ENCODE measurements at regions not wholly inside any gene's neighbourhood (a gene's known extent, or its start where the extent isn't known, plus 50 kb on each side); places are given as distances from the start of the nearest gene placed in this dataset.
"Not testable (repeated sequence)": the region's sequence is repeated elsewhere in the genome, so short reads cannot be mapped to it uniquely, and the experiment has no call there.

- TF ChIP-seq POLR2AphosphoS5 (IDR thresholded peaks at IDR 0.05; ENCODE audit: low read depth), result no peak
- TF ChIP-seq GABPA (IDR thresholded peaks at IDR 0.05; ENCODE audit: low read depth), result no peak
- TF ChIP-seq, protein P1, sequence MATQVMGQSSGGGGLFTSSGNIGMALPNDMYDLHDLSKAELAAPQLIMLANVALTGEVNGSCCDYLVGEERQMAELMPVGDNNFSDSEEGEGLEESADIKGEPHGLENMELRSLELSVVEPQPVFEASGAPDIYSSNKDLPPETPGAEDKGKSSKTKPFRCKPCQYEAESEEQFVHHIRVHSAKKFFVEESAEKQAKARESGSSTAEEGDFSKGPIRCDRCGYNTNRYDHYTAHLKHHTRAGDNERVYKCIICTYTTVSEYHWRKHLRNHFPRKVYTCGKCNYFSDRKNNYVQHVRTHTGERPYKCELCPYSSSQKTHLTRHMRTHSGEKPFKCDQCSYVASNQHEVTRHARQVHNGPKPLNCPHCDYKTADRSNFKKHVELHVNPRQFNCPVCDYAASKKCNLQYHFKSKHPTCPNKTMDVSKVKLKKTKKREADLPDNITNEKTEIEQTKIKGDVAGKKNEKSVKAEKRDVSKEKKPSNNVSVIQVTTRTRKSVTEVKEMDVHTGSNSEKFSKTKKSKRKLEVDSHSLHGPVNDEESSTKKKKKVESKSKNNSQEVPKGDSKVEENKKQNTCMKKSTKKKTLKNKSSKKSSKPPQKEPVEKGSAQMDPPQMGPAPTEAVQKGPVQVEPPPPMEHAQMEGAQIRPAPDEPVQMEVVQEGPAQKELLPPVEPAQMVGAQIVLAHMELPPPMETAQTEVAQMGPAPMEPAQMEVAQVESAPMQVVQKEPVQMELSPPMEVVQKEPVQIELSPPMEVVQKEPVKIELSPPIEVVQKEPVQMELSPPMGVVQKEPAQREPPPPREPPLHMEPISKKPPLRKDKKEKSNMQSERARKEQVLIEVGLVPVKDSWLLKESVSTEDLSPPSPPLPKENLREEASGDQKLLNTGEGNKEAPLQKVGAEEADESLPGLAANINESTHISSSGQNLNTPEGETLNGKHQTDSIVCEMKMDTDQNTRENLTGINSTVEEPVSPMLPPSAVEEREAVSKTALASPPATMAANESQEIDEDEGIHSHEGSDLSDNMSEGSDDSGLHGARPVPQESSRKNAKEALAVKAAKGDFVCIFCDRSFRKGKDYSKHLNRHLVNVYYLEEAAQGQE (IDR thresholded peaks at IDR 0.05; ENCODE audit: insufficient replicate concordance, low read depth), result no peak
- TF ChIP-seq SPI1 (IDR thresholded peaks at IDR 0.05; ENCODE audit: borderline replicate concordance, low read depth), result no peak
- TF ChIP-seq, protein P2, sequence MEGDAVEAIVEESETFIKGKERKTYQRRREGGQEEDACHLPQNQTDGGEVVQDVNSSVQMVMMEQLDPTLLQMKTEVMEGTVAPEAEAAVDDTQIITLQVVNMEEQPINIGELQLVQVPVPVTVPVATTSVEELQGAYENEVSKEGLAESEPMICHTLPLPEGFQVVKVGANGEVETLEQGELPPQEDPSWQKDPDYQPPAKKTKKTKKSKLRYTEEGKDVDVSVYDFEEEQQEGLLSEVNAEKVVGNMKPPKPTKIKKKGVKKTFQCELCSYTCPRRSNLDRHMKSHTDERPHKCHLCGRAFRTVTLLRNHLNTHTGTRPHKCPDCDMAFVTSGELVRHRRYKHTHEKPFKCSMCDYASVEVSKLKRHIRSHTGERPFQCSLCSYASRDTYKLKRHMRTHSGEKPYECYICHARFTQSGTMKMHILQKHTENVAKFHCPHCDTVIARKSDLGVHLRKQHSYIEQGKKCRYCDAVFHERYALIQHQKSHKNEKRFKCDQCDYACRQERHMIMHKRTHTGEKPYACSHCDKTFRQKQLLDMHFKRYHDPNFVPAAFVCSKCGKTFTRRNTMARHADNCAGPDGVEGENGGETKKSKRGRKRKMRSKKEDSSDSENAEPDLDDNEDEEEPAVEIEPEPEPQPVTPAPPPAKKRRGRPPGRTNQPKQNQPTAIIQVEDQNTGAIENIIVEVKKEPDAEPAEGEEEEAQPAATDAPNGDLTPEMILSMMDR (IDR thresholded peaks at IDR 0.05; ENCODE audit: insufficient read depth, low read length), result no peak
- no peak overlapping the region for H3K27ac ChIP-seq (replicated peaks)
- H3K4me3 ChIP-seq (replicated peaks; ENCODE audit: insufficient read depth, low read length), result no peak overlapping the region
- H3K27me3 ChIP-seq (ENCODE audit: insufficient read depth, poor library complexity, severe bottlenecking), result no peaks in the 10 kb centered on the region
- DNase-seq (ENCODE audit: low read depth in 1 of 2, low spot score in 1 of 2), result no peak
Observed at GRCh38 chr12:42912367-42912766, 322.8 kb upstream of the PRICKLE1 start.

DNA sequence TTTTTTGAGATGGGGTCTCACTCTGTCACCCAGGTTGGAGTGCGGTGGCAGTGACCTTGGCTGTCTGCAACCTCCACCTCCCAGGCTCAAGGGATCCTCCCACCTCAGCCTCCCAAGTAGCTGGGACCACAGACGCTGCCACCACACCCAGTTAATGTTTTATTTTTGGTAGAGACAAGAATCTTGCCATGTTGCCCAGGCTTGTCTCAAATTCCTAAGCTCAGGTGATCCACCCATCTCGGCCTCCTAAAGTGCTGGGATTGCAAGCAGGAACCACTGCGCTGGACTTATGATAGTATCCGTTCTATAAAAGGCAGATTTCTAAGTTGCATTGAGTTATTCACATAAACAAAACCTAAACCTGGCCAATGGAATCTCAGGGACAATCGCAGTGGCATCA is 321.1 kb upstream of the PRICKLE1 start:
- TF ChIP-seq, protein P2 (IDR thresholded peaks at IDR 0.05; ENCODE audit: insufficient read depth, low read length), result no peak
- TF ChIP-seq SPI1 (IDR thresholded peaks at IDR 0.05; ENCODE audit: borderline replicate concordance, low read depth) (no peak), GABPA (IDR thresholded peaks at IDR 0.05; ENCODE audit: low read depth) (no peak), POLR2AphosphoS5 (IDR thresholded peaks at IDR 0.05; ENCODE audit: low read depth) (no peak)
- TF ChIP-seq, protein P1 (IDR thresholded peaks at IDR 0.05; ENCODE audit: insufficient replicate concordance, low read depth), result no peak
- H3K27me3 ChIP-seq (ENCODE audit: insufficient read depth, poor library complexity, severe bottlenecking), result no peaks in the 10 kb centered on the region
- no peak overlapping the region for H3K4me3 ChIP-seq (replicated peaks; ENCODE audit: insufficient read depth, low read length)
- H3K27ac ChIP-seq (replicated peaks), result no peak overlapping the region
- DNase-seq (ENCODE audit: low read depth in 1 of 2, low spot score in 1 of 2), result no peak

DNA sequence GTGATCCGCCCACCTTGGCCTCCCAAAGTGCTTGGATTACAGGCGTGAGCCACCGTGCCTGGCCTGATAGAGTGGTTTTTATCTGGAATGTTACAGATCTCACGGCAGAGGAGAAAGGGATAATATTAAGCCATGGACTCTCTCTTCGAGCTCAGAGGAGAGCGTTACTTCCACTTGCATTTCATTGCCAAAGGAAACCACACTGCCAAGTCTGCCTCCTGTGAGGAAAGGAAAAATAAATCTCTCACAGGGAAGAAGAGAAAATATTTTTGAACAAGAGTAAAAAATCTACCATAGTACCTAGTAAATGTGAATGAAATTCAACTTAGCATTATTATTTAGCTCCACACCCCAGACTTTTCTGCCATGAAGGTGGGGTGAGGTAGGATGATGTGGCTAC is 319.2 kb upstream of the PRICKLE1 start:
- TF ChIP-seq POLR2AphosphoS5 (IDR thresholded peaks at IDR 0.05; ENCODE audit: low read depth) (no peak), GABPA (IDR thresholded peaks at IDR 0.05; ENCODE audit: low read depth) (no peak), SPI1 (IDR thresholded peaks at IDR 0.05; ENCODE audit: borderline replicate concordance, low read depth) (no peak)
- TF ChIP-seq, protein P1 (IDR thresholded peaks at IDR 0.05; ENCODE audit: insufficient replicate concordance, low read depth), result no peak
- TF ChIP-seq, protein P2 (IDR thresholded peaks at IDR 0.05; ENCODE audit: insufficient read depth, low read length), result no peak
- no peak overlapping the region for H3K4me3 ChIP-seq (replicated peaks; ENCODE audit: insufficient read depth, low read length)
- no peaks in the 10 kb centered on the region for H3K27me3 ChIP-seq (ENCODE audit: insufficient read depth, poor library complexity, severe bottlenecking)
- H3K27ac ChIP-seq (replicated peaks), result no peak overlapping the region
- no peak for DNase-seq (ENCODE audit: low read depth in 1 of 2, low spot score in 1 of 2)

- not testable (repeated sequence) for H3K4me3 ChIP-seq (replicated peaks; ENCODE audit: insufficient read depth, low read length); H3K27ac ChIP-seq (replicated peaks); DNase-seq (ENCODE audit: low read depth in 1 of 2, low spot score in 1 of 2); H3K27me3 ChIP-seq (ENCODE audit: insufficient read depth, poor library complexity, severe bottlenecking)
Observed at GRCh38 chr12:42906801-42907200, 317.3 kb upstream of the PRICKLE1 start.

Data from HL-60 (cell line).